PC-9 (cell line): ENCODE measurements at regions not wholly inside any gene's neighbourhood (a gene's known extent, or its start where the extent isn't known, plus 50 kb on each side); places are given as distances from the start of the nearest gene placed in this dataset.
"Not testable (repeated sequence)": the region's sequence is repeated elsewhere in the genome, so short reads cannot be mapped to it uniquely, and the experiment has no call there.

Experiments
- BruUV-seq: library from RNA; stranded (reverse); fragments of 400-500 nt; replicated peaks from 2 replicates; lab custom pipeline; 2021; lab: Mats Ljungman, UMichigan
- CTCF ChIA-PET: fragments of 300-600 bp; sonication (Branson Sonifier 250); formaldehyde crosslinking; loops from one replicate; lab custom pipeline; 2022; ENCODE audit warnings: antibody characterized with exemption; lab: Charles Lee
- POLR2A ChIA-PET: fragments of 300-600 bp; sonication (Branson Sonifier 250); formaldehyde crosslinking; loops from one replicate; lab custom pipeline; 2022; ENCODE audit warnings: antibody characterized with exemption; ENCODE audit not compliant: unreplicated experiment; lab: Charles Lee
- DNase-seq, 2 experiments: peaks; one replicate each; pipeline versions ENCODE4 v3.0.0 to v3.0.0-alpha.2; 2015 to 2022; ENCODE audit warnings: mixed read lengths in 1 of 2
- H2AFZ ChIP-seq: fragments of 200-600 bp; sonication (generic); 2 replicates; pipeline ENCODE4 v1.8.1; 2017; ENCODE audit warnings: antibody characterized with exemption
- H3F3A ChIP-seq: fragments of 200-600 bp; sonication (generic); 2 replicates; pipeline ENCODE4 v1.8.1; 2017; ENCODE audit warnings: antibody characterized with exemption, mild to moderate bottlenecking, low read depth; ENCODE audit not compliant: insufficient read depth
- H3K27ac ChIP-seq: fragments of 200-600 bp; sonication (generic); 2 replicates; pipeline ENCODE4 v1.6.1; 2016; ENCODE audit warnings: mixed run types
- H3K27me3 ChIP-seq: fragments of 200-600 bp; sonication (generic); 2 replicates; pipeline ENCODE4 v1.6.1; 2016; ENCODE audit warnings: low read depth, mixed run types; ENCODE audit not compliant: insufficient read depth
- H3K36me3 ChIP-seq: fragments of 200-600 bp; sonication (generic); 2 replicates; pipeline ENCODE4 v1.6.1; 2016; ENCODE audit warnings: low read depth, mixed run types
- H3K4me1 ChIP-seq: fragments of 200-600 bp; sonication (generic); replicated peaks from 2 replicates; pipeline ENCODE4 v1.6.1; 2016; ENCODE audit warnings: mixed run types; ENCODE audit not compliant: insufficient read depth
- H3K4me2 ChIP-seq: fragments of 200-600 bp; sonication (generic); 2 replicates; pipeline ENCODE4 v1.6.1; 2017; ENCODE audit warnings: mixed run types
- H3K4me3 ChIP-seq: fragments of 200-600 bp; sonication (generic); 2 replicates; pipeline ENCODE4 v1.6.1; 2016; ENCODE audit warnings: mixed run types
- H3K79me2 ChIP-seq: fragments of 200-600 bp; sonication (generic); 2 replicates; pipeline ENCODE4 v1.6.1; 2017; ENCODE audit warnings: low read depth, mixed run types
- H3K9me2 ChIP-seq: fragments of 200-600 bp; sonication (generic); 2 replicates; pipeline ENCODE4 v1.8.1; 2017; ENCODE audit warnings: mild to moderate bottlenecking; ENCODE audit not compliant: insufficient read depth
- H3K9me3 ChIP-seq: fragments of 200-600 bp; sonication (generic); 2 replicates; pipeline ENCODE4 v1.8.1; 2016; ENCODE audit warnings: low read depth; ENCODE audit not compliant: insufficient read depth
- H4K20me1 ChIP-seq: fragments of 200-600 bp; sonication (generic); 2 replicates; pipeline ENCODE4 v1.8.1; 2017; ENCODE audit not compliant: insufficient read depth
- CTCF ChIP-seq: fragments of 200-600 bp; sonication (generic); conservative IDR thresholded peaks from 2 replicates; pipeline ENCODE4 v1.6.1; 2017; ENCODE audit warnings: mixed run types, antibody characterized with exemption, mild to moderate bottlenecking, moderate library complexity
- EZH2 ChIP-seq: fragments of 200-600 bp; sonication (generic); IDR thresholded peaks from 2 replicates; pipeline ENCODE4 v1.8.0; 2017; ENCODE audit warnings: antibody characterized with exemption, low read depth
- intact Hi-C: fragments of 100-400 bp; cut with micrococcal nuclease; formaldehyde crosslinking; loops from one replicate; pipeline ENCODE4 v1.10.0; 2022; ENCODE audit not compliant: unreplicated experiment

- H3K27me3 ChIP-seq, result no peaks in the 10 kb centered on the region
- intact Hi-C loops, result no loop called here
- no peaks in the 10 kb centered on the region for H3K9me3 ChIP-seq
- ChIA-PET POLR2A (interaction anchor here (0.7 kb wide), 1 partner anchor 454 kb away, joined by 4 read pairs; no protein-coding TSS in a partner anchor), CTCF (interaction anchor here (0.6 kb wide), 1 partner anchor 10 kb away, joined by 3 read pairs; no protein-coding TSS in a partner anchor)
- no peak overlapping the region; the same call in 1 of the 2 replicates for H2AFZ ChIP-seq
- TF ChIP-seq CTCF (no peak), EZH2 (no peak)
- no peaks in the 10 kb centered on the region for H3K9me2 ChIP-seq
- H3K36me3 ChIP-seq, result no peaks in the 10 kb centered on the region
- BruUV-seq, result no TSS peak
- no peak overlapping the region for H3K4me3 ChIP-seq
- no peak overlapping the region for H3K4me2 ChIP-seq
- no peaks in the 10 kb centered on the region for H4K20me1 ChIP-seq
- no peaks in the 10 kb centered on the region for H3K79me2 ChIP-seq
- H3F3A ChIP-seq, result no peaks in the 10 kb centered on the region
- H3K27ac ChIP-seq, result no peak overlapping the region
- DNase-seq, result no peak
- no peaks in the 10 kb centered on the region for H3K4me1 ChIP-seq
These were observed 1163.8 kb downstream of the TAF11L14 start for GRCh38 chr5:18798058-18798457.

- no peak overlapping the region for H2AFZ ChIP-seq
- intact Hi-C loops, result no loop called here
- H3K9me3 ChIP-seq, result no peaks in the 10 kb centered on the region
- H3K79me2 ChIP-seq, result no peaks in the 10 kb centered on the region
- no peaks in the 10 kb centered on the region for H3K9me2 ChIP-seq
- CTCF ChIA-PET, result no interaction called here
- no peaks in the 10 kb centered on the region for H3K36me3 ChIP-seq
- POLR2A ChIA-PET, result no interaction called here
- no peak for DNase-seq
- TF ChIP-seq EZH2 (no peak), CTCF (no peak)
- no peaks in the 10 kb centered on the region for H4K20me1 ChIP-seq
- no peaks in the 10 kb centered on the region for H3K27me3 ChIP-seq
- no peak overlapping the region for H3K4me2 ChIP-seq
- H3K4me1 ChIP-seq, result no peaks in the 10 kb centered on the region
- BruUV-seq, result no TSS peak
- H3K4me3 ChIP-seq, result no peak overlapping the region
- H3K27ac ChIP-seq, result no peak overlapping the region
- no peaks in the 10 kb centered on the region for H3F3A ChIP-seq
These were observed 1165.3 kb downstream of the TAF11L14 start for GRCh38 chr5:18799482-18800128.

GRCh38 chr5:18800293-18801025 lies 1166.2 kb downstream of the TAF11L14 start:
- Histone ChIP-seq H3K27me3 (no peaks in the 10 kb centered on the region), H4K20me1 (no peaks in the 10 kb centered on the region), H3K4me2 (no peak overlapping the region), H2AFZ (no peak overlapping the region), H3K9me3 (no peaks in the 10 kb centered on the region), H3F3A (no peaks in the 10 kb centered on the region), H3K4me1 (no peaks in the 10 kb centered on the region), H3K27ac (no peak overlapping the region), H3K36me3 (no peaks in the 10 kb centered on the region), H3K4me3 (no peak overlapping the region), H3K9me2 (no peaks in the 10 kb centered on the region), H3K79me2 (no peaks in the 10 kb centered on the region)
- TF ChIP-seq CTCF (no peak), EZH2 (no peak)
- BruUV-seq, result no TSS peak
- POLR2A ChIA-PET, result no interaction called here
- intact Hi-C loops, result no loop called here
- no peak for DNase-seq
- CTCF ChIA-PET, result no interaction called here

DNA sequence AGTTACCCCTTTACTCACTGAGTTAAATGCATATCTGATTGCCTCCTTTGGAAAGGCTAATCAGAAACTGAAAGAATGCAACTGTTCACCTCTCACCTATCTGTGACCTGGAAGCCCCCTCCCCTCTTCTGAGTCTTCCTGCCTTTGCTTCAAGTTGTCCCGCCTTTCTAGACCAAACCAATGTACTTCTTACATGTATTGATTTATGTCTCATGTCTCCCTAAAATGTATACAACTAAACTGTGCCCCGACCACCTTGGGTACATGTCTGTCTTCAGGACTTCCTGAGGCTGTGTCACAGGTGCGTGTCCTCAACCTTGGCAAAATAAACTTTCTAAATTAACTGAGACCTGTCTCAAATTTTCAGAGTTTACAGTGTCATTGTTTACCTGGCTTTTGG lies 1167.2 kb downstream of the TAF11L14 start:
- intact Hi-C loops, H3K4me2 ChIP-seq, H3F3A ChIP-seq, H3K9me2 ChIP-seq, CTCF ChIA-PET, H2AFZ ChIP-seq, H4K20me1 ChIP-seq, H3K36me3 ChIP-seq, H3K27ac ChIP-seq, H3K79me2 ChIP-seq, H3K9me3 ChIP-seq, DNase-seq, POLR2A ChIA-PET, H3K4me1 ChIP-seq, BruUV-seq, H3K4me3 ChIP-seq, H3K27me3 ChIP-seq: not testable (repeated sequence)
